Gastrocnemius medialis (tissue), 4 donors: ENCODE measurements at regions not wholly inside any gene's neighbourhood (a gene's known extent, or its start where the extent isn't known, plus 50 kb on each side); places are given as distances from the start of the nearest gene placed in this dataset.

Experiments used
- POLR2A ChIP-seq, 2 donors: fragments of 450-650 bp; IDR thresholded peaks; one replicate each; pipeline ENCODE4 v1.6.1; 2017; ENCODE audit warnings: antibody characterized with exemption in 2 of 2, mild to moderate bottlenecking in 2 of 2, moderate library complexity in 2 of 2
- TF ChIP-seq, protein P1 (sequence below), 5 experiments: fragments of 450-650 bp in 3 of 5; fragments of 200-600 bp in 2 of 5; sonication (generic) in 2 of 5; IDR thresholded peaks in 4 of 5; conservative IDR thresholded peaks in 1 of 5; 1 replicate in 4 of 5; 2 replicates in 1 of 5; pipeline ENCODE4 v1.5.1; 2016 to 2019; ENCODE audit warnings: antibody characterized with exemption in 5 of 5, mild to moderate bottlenecking in 3 of 5, moderate library complexity in 3 of 5

DNA sequence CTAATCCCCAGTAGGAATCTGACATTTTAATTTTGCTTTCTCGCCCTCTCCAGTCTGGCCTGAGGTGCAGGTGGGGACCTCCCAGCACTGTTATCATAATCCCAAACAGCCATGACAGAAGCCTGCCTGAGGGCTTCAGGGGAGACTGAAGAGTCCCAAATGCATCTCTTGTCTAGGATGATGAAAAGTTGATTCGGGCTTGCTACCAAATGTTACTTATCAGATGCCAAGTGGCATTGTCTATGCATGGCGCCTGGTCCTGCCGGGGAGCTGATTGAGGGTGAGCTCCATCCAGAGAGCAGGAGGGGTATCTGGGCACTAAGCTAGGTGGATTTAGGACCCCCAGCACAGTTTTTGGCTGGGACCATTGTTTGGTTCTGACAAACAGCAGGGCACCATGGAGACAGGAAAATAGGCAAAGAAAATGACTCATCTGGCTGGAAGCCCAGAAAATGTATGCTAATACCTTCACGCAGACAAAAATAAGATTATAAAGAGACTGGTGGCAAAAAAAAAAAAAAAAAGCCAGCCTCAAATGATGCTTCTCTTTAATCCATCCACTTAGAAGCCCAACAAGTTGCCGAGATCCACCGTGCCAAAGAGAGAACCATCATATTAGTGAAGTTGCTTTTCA, 513.7 kb upstream of the SULF2 start:
- TF ChIP-seq POLR2A (IDR thresholded peaks at IDR 0.05) = no peak
- TF ChIP-seq, protein P1, sequence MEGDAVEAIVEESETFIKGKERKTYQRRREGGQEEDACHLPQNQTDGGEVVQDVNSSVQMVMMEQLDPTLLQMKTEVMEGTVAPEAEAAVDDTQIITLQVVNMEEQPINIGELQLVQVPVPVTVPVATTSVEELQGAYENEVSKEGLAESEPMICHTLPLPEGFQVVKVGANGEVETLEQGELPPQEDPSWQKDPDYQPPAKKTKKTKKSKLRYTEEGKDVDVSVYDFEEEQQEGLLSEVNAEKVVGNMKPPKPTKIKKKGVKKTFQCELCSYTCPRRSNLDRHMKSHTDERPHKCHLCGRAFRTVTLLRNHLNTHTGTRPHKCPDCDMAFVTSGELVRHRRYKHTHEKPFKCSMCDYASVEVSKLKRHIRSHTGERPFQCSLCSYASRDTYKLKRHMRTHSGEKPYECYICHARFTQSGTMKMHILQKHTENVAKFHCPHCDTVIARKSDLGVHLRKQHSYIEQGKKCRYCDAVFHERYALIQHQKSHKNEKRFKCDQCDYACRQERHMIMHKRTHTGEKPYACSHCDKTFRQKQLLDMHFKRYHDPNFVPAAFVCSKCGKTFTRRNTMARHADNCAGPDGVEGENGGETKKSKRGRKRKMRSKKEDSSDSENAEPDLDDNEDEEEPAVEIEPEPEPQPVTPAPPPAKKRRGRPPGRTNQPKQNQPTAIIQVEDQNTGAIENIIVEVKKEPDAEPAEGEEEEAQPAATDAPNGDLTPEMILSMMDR (IDR thresholded peaks at IDR 0.05 in 4 of 5, conservative IDR thresholded peaks at IDR 0.05 in 1 of 5) = no peak
